C4-2B (cell line): ENCODE measurements at regions not wholly inside any gene's neighbourhood (a gene's known extent, or its start where the extent isn't known, plus 50 kb on each side); places are given as distances from the start of the nearest gene placed in this dataset.

Source experiments
- H3K27ac ChIP-seq: fragments of 450-650 bp; 2 replicates; pipeline ENCODE4 v1.5.1; 2017
- ZFX ChIP-seq: fragments of 450-650 bp; IDR thresholded peaks from 2 replicates; pipeline ENCODE4 v1.6.1; 2017
- TF ChIP-seq, protein P1 (sequence below): fragments of 450-650 bp; conservative IDR thresholded peaks from 2 replicates; pipeline ENCODE4 v1.5.1; 2017; ENCODE audit warnings: mild to moderate bottlenecking

DNA sequence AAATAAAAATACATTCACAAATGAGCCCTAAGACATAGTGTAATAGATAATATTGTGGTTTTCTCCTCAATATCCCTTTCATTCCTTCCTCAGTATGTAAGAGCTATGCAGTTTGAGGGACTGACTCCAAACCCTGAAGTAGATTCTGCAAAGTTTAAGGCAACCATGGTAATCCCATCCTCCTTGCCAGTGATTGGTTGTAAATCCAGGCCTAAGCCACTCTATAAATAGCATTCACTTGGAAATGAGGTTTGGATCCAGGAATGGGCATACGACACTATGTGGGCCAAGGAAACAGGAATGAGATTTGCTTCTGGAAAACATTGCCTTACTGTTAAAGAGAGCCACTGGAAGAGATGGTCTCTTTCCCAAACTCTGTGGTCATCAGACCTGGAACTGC lies 468.7 kb upstream of the SOX5 start:
- no peak overlapping the region for H3K27ac ChIP-seq
- no peak for TF ChIP-seq ZFX
- TF ChIP-seq, protein P1, sequence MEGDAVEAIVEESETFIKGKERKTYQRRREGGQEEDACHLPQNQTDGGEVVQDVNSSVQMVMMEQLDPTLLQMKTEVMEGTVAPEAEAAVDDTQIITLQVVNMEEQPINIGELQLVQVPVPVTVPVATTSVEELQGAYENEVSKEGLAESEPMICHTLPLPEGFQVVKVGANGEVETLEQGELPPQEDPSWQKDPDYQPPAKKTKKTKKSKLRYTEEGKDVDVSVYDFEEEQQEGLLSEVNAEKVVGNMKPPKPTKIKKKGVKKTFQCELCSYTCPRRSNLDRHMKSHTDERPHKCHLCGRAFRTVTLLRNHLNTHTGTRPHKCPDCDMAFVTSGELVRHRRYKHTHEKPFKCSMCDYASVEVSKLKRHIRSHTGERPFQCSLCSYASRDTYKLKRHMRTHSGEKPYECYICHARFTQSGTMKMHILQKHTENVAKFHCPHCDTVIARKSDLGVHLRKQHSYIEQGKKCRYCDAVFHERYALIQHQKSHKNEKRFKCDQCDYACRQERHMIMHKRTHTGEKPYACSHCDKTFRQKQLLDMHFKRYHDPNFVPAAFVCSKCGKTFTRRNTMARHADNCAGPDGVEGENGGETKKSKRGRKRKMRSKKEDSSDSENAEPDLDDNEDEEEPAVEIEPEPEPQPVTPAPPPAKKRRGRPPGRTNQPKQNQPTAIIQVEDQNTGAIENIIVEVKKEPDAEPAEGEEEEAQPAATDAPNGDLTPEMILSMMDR: no peak

DNA sequence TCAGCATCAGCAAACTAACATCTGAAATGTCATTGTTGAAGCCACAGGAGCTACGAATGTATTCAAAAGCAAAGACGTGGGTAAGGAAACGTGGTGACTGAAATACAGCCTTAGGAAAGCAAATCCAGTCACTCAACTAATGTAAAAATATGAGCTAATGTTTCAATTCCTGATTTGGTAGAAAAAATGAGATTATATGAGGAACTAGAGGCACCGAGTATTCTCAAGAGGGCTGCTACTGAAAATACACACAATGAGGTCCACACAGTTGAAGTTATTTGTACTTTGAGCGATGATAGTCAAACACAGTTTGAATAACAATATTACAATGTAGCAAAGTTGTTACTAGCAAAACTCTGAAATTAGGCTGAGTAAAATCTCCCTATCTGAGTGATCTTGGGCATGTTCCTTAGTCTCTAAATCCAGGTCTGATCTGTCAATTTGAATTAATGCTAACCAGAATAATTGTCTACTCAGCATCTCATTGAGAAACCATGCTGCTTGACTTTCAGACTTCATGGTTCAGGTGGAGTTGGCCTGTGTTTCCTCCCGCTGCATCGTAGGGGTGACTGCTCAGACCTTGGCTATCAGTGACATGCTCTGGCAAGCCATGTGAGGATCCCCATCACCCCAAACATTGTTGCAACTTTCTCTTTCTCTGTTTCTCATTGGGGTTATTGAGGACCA lies 467.1 kb upstream of the SOX5 start:
- no peak for TF ChIP-seq ZFX
- TF ChIP-seq, protein P1: no peak
- H3K27ac ChIP-seq: no peak overlapping the region

GRCh38 chr12:24415934-24416333 lies 466.5 kb upstream of the SOX5 start:
- no peak overlapping the region for H3K27ac ChIP-seq
- no peak for TF ChIP-seq ZFX
- TF ChIP-seq, protein P1: no peak

- TF ChIP-seq, protein P1: no peak
- TF ChIP-seq ZFX: no peak
- no peak overlapping the region for H3K27ac ChIP-seq
Measured at GRCh38 chr12:24414480-24414879, 465.0 kb upstream of the SOX5 start.

DNA sequence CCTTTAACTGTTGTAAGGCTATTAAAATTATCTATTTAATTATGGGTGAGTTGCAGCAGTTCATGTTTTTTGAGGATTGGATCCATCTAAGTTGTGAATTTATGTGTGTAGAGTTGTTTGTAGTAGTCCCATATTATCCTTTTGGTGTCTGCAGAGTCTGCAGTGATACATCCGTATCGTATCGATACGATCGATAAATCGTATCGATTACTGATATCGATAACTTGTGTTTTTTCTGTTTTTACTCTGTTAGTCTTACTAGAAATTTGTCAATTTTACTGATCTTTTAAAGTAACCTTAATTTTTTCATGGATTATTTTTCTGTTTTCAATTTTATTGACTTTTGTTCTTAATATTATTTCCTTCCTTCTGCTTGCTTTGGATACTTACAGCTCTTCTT lies 462.5 kb upstream of the SOX5 start:
- TF ChIP-seq, protein P1: no peak
- no peak for TF ChIP-seq ZFX
- no peak overlapping the region for H3K27ac ChIP-seq

GRCh38 chr12:24409868-24410267 lies 460.4 kb upstream of the SOX5 start:
- no peak overlapping the region for H3K27ac ChIP-seq
- TF ChIP-seq, protein P1: no peak
- TF ChIP-seq ZFX: no peak

- no peak for TF ChIP-seq ZFX
- TF ChIP-seq, protein P1: no peak
- H3K27ac ChIP-seq: no peak overlapping the region
Measured at GRCh38 chr12:24408305-24408704, 458.8 kb upstream of the SOX5 start.
